Neural cell (in vitro differentiated cells): ENCODE measurements at regions not wholly inside any gene's neighbourhood (a gene's known extent, or its start where the extent isn't known, plus 50 kb on each side); places are given as distances from the start of the nearest gene placed in this dataset.

Experiments used
- H2AFZ ChIP-seq: fragments of 200-600, 300-800 bp; sonication (generic), shearing (Covaris generic); 2 replicates; pipeline ENCODE4 v1.6.0; 2014; ENCODE audit warnings: low read depth, mild to moderate bottlenecking, antibody characterized with exemption, low read length, moderate library complexity
- H3F3A ChIP-seq: fragments of 200-600 bp; shearing (Covaris generic); 2 replicates; pipeline ENCODE4 v1.6.1; 2016; ENCODE audit warnings: mild to moderate bottlenecking, moderate library complexity, mixed read lengths, antibody characterized with exemption, low read length; ENCODE audit not compliant: insufficient read depth, poor library complexity, severe bottlenecking
- H3K27ac ChIP-seq: fragments of 200-600, 300-800 bp; sonication (generic), shearing (Covaris generic); 2 replicates; pipeline ENCODE4 v1.5.1; 2014; ENCODE audit warnings: mild to moderate bottlenecking, low read length, moderate library complexity
- H3K27me3 ChIP-seq: fragments of 300-800, 200-600 bp; sonication (generic), shearing (Covaris generic); 2 replicates; pipeline ENCODE4 v1.6.0; 2014; ENCODE audit warnings: mild to moderate bottlenecking, low read depth, low read length, moderate library complexity; ENCODE audit not compliant: insufficient read depth
- H3K36me3 ChIP-seq: fragments of 300-800, 200-600 bp; sonication (generic), shearing (Covaris generic); 2 replicates; pipeline ENCODE4 v1.5.1; 2014; ENCODE audit warnings: mild to moderate bottlenecking, antibody characterized with exemption, low read length, moderate library complexity; ENCODE audit not compliant: insufficient read depth
- H3K4me2 ChIP-seq: fragments of 300-800, 200-600 bp; sonication (generic), shearing (Covaris generic); 2 replicates; pipeline ENCODE4 v1.6.0; 2014; ENCODE audit warnings: mild to moderate bottlenecking, low read length
- H3K4me3 ChIP-seq: fragments of 300-800, 200-600 bp; sonication (generic), shearing (Covaris generic); 2 replicates; pipeline ENCODE4 v1.5.1; 2014; ENCODE audit warnings: mild to moderate bottlenecking, low read length, moderate library complexity
- H3K79me2 ChIP-seq: fragments of 200-600 bp; shearing (Covaris generic); replicated peaks from 2 replicates; pipeline ENCODE4 v1.6.0; 2014; ENCODE audit warnings: mild to moderate bottlenecking, low read length, moderate library complexity; ENCODE audit not compliant: insufficient read depth
- H3K9ac ChIP-seq: fragments of 300-800, 200-600 bp; sonication (generic), shearing (Covaris generic); 2 replicates; pipeline ENCODE4 v1.6.1; 2016; ENCODE audit warnings: mild to moderate bottlenecking, low read length, mixed read lengths
- H3K9me2 ChIP-seq: fragments of 200-600 bp; shearing (Covaris generic); 2 replicates; pipeline ENCODE4 v1.6.1; 2016; ENCODE audit warnings: mild to moderate bottlenecking, low read length, mixed read lengths; ENCODE audit not compliant: insufficient read depth
- H3K9me3 ChIP-seq: fragments of 200-600, 300-800 bp; sonication (generic), shearing (Covaris generic); 2 replicates; pipeline ENCODE4 v1.6.1; 2016; ENCODE audit warnings: mild to moderate bottlenecking, mixed run types, low read length, moderate library complexity, mixed read lengths
- H4K20me1 ChIP-seq: fragments of 200-600 bp; shearing (Covaris generic); 2 replicates; pipeline ENCODE4 v1.6.1; 2016; ENCODE audit warnings: mild to moderate bottlenecking, mixed run types; ENCODE audit not compliant: insufficient read depth
- CTCF ChIP-seq: fragments of 450-650 bp; IDR thresholded peaks from 2 replicates; pipeline ENCODE4 v1.5.1; 2014; ENCODE audit warnings: antibody characterized with exemption, mild to moderate bottlenecking, moderate library complexity; ENCODE audit not compliant: poor library complexity, severe bottlenecking
- EP300 ChIP-seq: fragments of 450-650 bp; conservative IDR thresholded peaks from 2 replicates; pipeline ENCODE4 v1.6.1; 2014; ENCODE audit warnings: antibody characterized with exemption, mild to moderate bottlenecking, moderate library complexity; ENCODE audit not compliant: poor library complexity, severe bottlenecking
- EZH2 ChIP-seq: fragments of 200-600, 300-800 bp; shearing (Covaris generic), sonication (generic); IDR thresholded peaks from 2 replicates; pipeline ENCODE4 v1.6.1; 2014; ENCODE audit warnings: antibody characterized with exemption, low read length, borderline replicate concordance, mild to moderate bottlenecking; ENCODE audit not compliant: insufficient read depth, poor library complexity, severe bottlenecking
- MXI1 ChIP-seq: fragments of 450-650 bp; conservative IDR thresholded peaks from 2 replicates; pipeline ENCODE4 v1.6.1; 2014; ENCODE audit warnings: antibody characterized with exemption, mild to moderate bottlenecking; ENCODE audit not compliant: poor library complexity, severe bottlenecking
- POLR2AphosphoS5 ChIP-seq: IDR thresholded peaks from 2 replicates; pipeline ENCODE4 v1.6.1; 2012
- RAD21 ChIP-seq: fragments of 450-650 bp; conservative IDR thresholded peaks from 2 replicates; pipeline ENCODE4 v1.6.1; 2014; ENCODE audit warnings: antibody characterized with exemption, mild to moderate bottlenecking, moderate library complexity
- REST ChIP-seq: IDR thresholded peaks from 2 replicates; pipeline ENCODE4 v1.6.1; 2012; ENCODE audit warnings: borderline replicate concordance
- SMC3 ChIP-seq: fragments of 450-650 bp; conservative IDR thresholded peaks from 2 replicates; pipeline ENCODE4 v1.6.1; 2014; ENCODE audit warnings: antibody characterized with exemption, mild to moderate bottlenecking, moderate library complexity; ENCODE audit not compliant: poor library complexity
- TAF1 ChIP-seq: IDR thresholded peaks from 2 replicates; pipeline ENCODE4 v1.6.1; 2012; ENCODE audit warnings: low read depth

GRCh38 chr9:108093773-108094675 lies 604.5 kb upstream of the KLF4 start:
- H2AFZ ChIP-seq, result no peak overlapping the region
- TF ChIP-seq RAD21, result no peak
- TF ChIP-seq SMC3, result no peak
- TF ChIP-seq MXI1, result no peak
- no peak for TF ChIP-seq CTCF
- no peak for TF ChIP-seq EP300
- no peak for TF ChIP-seq EZH2

GRCh38 chr9:108088916-108089315 lies 599.3 kb upstream of the KLF4 start:
- H2AFZ ChIP-seq, result no peak overlapping the region
- H3K36me3 ChIP-seq, result no peaks in the 10 kb centered on the region
- H3K9me3 ChIP-seq, result no peaks in the 10 kb centered on the region
- H3K9me2 ChIP-seq, result no peaks in the 10 kb centered on the region
- no peaks in the 10 kb centered on the region for H3K27me3 ChIP-seq
- H3K4me3 ChIP-seq, result no peak overlapping the region
- no peaks in the 10 kb centered on the region for H3F3A ChIP-seq
- H3K79me2 ChIP-seq, result no peaks in the 10 kb centered on the region
- TF ChIP-seq TAF1, result no peak
- TF ChIP-seq EZH2, result no peak
- no peak for TF ChIP-seq POLR2AphosphoS5
- TF ChIP-seq SMC3, result no peak
- TF ChIP-seq EP300, result no peak
- TF ChIP-seq MXI1, result no peak
- TF ChIP-seq CTCF, result no peak
- TF ChIP-seq REST, result no peak
- TF ChIP-seq RAD21, result no peak
- no peak overlapping the region for H3K4me2 ChIP-seq
- no peaks in the 10 kb centered on the region for H4K20me1 ChIP-seq
- no peak overlapping the region for H3K9ac ChIP-seq
- no peak overlapping the region for H3K27ac ChIP-seq

More at GRCh38 chr9:108093773-108094675, 604.5 kb upstream of the KLF4 start:
- no peaks in the 10 kb centered on the region for H3F3A ChIP-seq
- H3K4me3 ChIP-seq, result no peak overlapping the region
- H3K27me3 ChIP-seq, result no peaks in the 10 kb centered on the region
- H3K27ac ChIP-seq, result no peak overlapping the region
- no peaks in the 10 kb centered on the region for H3K79me2 ChIP-seq
- H3K4me2 ChIP-seq, result no peak overlapping the region
- H3K36me3 ChIP-seq, result no peaks in the 10 kb centered on the region
- no peaks in the 10 kb centered on the region for H3K9me3 ChIP-seq
- no peaks in the 10 kb centered on the region for H4K20me1 ChIP-seq
- H3K9ac ChIP-seq, result no peak overlapping the region
- H3K9me2 ChIP-seq, result no peaks in the 10 kb centered on the region
